Lower leg skin (tissue), 4 donors: ENCODE measurements at regions not wholly inside any gene's neighbourhood (a gene's known extent, or its start where the extent isn't known, plus 50 kb on each side); places are given as distances from the start of the nearest gene placed in this dataset.

Experiments
- DNase-seq, 2 donors: peaks; one replicate each; pipeline ENCODE4 v3.0.0-alpha.2; 2019; ENCODE audit warnings: low spot score in 2 of 2
- H3K4me3 ChIP-seq: fragments of 200-600 bp; sonication (generic); 2 replicates; pipeline ENCODE4 v1.5.1; 2017; ENCODE audit warnings: mild to moderate bottlenecking, low read depth; ENCODE audit not compliant: poor library complexity, severe bottlenecking
- POLR2A ChIP-seq, 2 donors: fragments of 450-650 bp; IDR thresholded peaks; one replicate each; pipeline ENCODE4 v1.6.1; 2016 to 2017; ENCODE audit warnings: antibody characterized with exemption in 2 of 2, mild to moderate bottlenecking in 1 of 2, moderate library complexity in 1 of 2
- WGBS, 2 donors: methylation state at CpG; one replicate each; pipeline ENCODE4 v1.1.5; 2018; 5-methylcytosine and 5-hydroxymethylcytosine counted together
- intact Hi-C: fragments of 100-400 bp; cut with DNase I; formaldehyde crosslinking; loops from one replicate; pipeline ENCODE4 v1.15.0; 2023; ENCODE audit warnings: low total_unique reads
- TF ChIP-seq, protein P1 (sequence below), 3 donors: fragments of 450-650 bp; IDR thresholded peaks; one replicate each; pipeline ENCODE4 v1.5.1; 2016; ENCODE audit warnings: antibody characterized with exemption in 3 of 3, mild to moderate bottlenecking in 3 of 3, moderate library complexity in 2 of 3

DNA sequence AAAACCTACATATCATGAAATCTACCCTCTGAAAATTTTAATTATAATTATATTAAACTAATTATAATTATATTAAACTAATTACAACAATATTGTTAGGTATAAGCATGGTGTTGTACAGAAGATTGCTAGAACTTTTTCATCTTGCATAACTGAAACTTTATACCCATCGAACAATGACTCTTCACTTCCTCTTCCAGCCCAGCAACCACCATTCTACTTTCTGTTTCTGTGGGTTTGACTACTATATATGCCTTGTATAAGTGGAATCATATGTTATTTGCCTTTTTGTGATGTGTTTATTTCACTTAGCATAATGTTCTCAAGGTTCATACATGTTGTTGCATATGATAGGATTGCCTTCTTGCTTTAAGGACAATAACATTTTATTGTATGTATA is 274.2 kb upstream of the CCNH start:
- no peak overlapping the region for H3K4me3 ChIP-seq
- no peak for DNase-seq
- 76 to 80% methylated on average over 1 of the region's 1 CpG for WGBS, 2 donors
- TF ChIP-seq, protein P1, sequence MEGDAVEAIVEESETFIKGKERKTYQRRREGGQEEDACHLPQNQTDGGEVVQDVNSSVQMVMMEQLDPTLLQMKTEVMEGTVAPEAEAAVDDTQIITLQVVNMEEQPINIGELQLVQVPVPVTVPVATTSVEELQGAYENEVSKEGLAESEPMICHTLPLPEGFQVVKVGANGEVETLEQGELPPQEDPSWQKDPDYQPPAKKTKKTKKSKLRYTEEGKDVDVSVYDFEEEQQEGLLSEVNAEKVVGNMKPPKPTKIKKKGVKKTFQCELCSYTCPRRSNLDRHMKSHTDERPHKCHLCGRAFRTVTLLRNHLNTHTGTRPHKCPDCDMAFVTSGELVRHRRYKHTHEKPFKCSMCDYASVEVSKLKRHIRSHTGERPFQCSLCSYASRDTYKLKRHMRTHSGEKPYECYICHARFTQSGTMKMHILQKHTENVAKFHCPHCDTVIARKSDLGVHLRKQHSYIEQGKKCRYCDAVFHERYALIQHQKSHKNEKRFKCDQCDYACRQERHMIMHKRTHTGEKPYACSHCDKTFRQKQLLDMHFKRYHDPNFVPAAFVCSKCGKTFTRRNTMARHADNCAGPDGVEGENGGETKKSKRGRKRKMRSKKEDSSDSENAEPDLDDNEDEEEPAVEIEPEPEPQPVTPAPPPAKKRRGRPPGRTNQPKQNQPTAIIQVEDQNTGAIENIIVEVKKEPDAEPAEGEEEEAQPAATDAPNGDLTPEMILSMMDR (IDR thresholded peaks at IDR 0.05) = no peak
- TF ChIP-seq POLR2A (IDR thresholded peaks at IDR 0.05) = no peak
- intact Hi-C loops = no loop called here

DNA sequence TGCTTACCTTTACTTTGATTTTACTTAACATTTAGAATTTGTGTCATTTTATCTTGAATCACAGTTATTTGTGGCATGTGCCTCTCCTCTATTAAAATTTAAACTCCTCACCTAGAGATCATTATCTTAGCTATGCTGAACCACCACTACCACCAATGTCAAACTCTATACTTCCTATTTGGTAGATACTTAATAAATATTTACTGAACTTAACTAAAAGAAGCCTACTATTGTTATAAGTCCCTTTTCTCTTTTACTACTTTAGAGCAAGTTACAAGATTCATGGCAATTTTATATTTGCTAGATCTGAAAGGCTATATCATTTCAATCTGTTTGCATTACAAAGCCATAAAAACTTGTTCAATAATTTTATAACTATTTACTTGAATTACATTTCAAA is 273.3 kb upstream of the CCNH start:
- no peak for DNase-seq
- H3K4me3 ChIP-seq = no peak overlapping the region
- intact Hi-C loops = no loop called here
- TF ChIP-seq, protein P1 (IDR thresholded peaks at IDR 0.05) = no peak
- TF ChIP-seq POLR2A (IDR thresholded peaks at IDR 0.05) = no peak

DNA sequence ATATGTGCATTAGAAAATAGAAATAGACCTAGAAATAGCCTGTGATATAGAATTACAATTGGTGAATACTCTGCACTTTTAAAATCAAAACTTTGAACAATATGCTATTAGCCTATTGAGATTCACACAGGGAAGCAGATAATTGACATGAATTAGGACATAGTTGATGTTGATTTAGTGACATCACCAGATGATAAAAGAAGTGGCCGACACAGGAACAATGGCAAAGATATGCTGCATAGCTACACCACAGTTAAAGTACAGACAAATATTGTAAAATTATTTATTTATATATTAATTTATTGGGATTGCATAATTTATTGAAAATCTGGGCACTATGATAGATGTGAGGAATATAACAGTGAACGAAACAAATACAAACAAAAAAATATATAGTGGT is 261.5 kb upstream of the CCNH start:
- no peak for DNase-seq
- H3K4me3 ChIP-seq = no peak overlapping the region
- whole genome bisulfite sequencing, 2 donors = 80 to 89% methylated on average over 2 of the region's 2 CpGs
- TF ChIP-seq, protein P1 (IDR thresholded peaks at IDR 0.05) = no peak
- TF ChIP-seq POLR2A (IDR thresholded peaks at IDR 0.05) = no peak
- intact Hi-C loops = no loop called here

DNA sequence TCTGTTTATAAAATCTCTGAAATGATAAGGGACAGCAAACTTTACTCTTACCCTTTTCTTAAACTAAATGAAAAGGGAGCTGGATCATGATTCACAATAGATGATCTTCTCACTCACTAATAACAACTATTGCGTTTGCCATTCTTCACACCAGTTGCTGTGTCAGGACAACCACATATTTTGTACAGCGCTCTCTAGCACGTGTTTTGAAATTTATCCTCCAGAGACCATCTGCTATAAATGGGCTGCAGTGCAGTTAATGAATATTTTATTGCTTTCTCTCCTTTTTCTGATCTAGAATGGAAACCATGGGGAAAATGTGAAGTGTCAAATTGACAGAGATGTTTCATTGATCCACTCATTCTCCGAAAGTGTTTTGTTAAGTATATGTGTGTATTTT is 258.4 kb upstream of the CCNH start:
- WGBS, 2 donors = 69 to 75% methylated on average over 4 of the region's 4 CpGs

DNA sequence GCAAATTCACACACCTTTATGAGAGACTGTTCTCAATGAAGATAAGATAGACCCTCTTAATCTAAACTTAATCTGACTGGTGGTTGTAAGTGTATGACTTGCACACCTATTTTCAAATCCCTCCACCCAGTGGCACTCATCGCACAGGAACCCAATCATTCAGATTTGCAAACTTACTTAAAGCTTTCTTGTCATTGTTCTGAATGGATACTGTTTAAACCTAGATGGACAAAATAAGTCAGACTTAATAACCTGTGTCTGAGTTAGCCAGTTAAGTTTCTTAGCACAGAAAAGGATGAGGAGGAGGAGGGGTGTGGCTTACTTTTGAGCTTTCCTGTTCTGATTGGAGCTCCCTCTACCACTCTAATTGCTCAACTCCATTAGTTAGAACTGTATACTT is 252.4 kb upstream of the CCNH start:
- intact Hi-C loops = no loop called here
- 87 to 90% methylated on average over 1 of the region's 1 CpG for WGBS, 2 donors
- H3K4me3 ChIP-seq = no peak overlapping the region
- DNase-seq = no peak
- TF ChIP-seq, protein P1 (IDR thresholded peaks at IDR 0.05) = no peak
- TF ChIP-seq POLR2A (IDR thresholded peaks at IDR 0.05) = no peak

More for the DNA sequence above, 258.4 kb upstream of the CCNH start:
- intact Hi-C loops = no loop called here
- no peak for TF ChIP-seq POLR2A (IDR thresholded peaks at IDR 0.05)
- TF ChIP-seq, protein P1 (IDR thresholded peaks at IDR 0.05) = no peak
- no peak for DNase-seq
- no peak overlapping the region for H3K4me3 ChIP-seq

DNA sequence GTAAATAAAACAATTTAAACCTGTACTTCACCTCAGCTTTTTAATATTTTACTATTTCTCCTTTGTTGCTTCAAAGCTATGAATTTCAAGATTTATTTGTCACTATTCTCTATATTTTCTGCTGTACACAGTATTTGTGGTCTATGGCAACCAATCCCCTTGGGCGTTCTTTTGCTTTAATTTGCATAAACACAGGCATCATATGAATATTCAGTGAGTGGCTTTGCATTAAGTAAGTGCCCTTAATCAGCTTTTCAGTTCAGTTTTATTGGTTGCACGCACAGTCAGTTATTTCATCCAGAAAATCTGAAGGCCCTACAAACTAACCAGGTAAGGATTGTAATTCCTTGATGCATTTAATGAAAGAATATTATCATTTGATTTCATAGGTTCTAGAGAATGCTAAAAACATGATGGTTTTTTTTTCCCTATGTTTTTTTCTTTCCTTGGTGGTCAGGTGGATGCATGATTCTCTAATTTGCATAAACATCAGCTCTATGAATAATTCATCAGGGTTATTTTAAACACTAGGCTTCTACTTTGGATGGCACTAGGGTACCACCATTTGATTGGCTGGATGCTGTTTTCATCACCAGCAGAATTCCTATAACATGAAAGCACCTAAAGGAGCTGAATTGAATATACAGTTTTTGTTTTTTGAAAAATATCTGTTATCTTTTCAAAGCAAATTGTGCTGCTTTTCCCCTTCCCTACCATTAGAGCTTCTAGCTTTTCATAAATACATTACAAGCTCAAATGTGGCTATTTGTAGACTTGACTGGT is 249.2 kb upstream of the CCNH start:
- 76 to 81% methylated on average over 2 of the region's 2 CpGs for WGBS, 2 donors
- no peak for DNase-seq
- no peak overlapping the region for H3K4me3 ChIP-seq
- no peak for TF ChIP-seq POLR2A (IDR thresholded peaks at IDR 0.05)
- TF ChIP-seq, protein P1 (IDR thresholded peaks at IDR 0.05) = no peak
- intact Hi-C loops = no loop called here
